GM19351 (cell line): ENCODE measurements at regions not wholly inside any gene's neighbourhood (a gene's known extent, or its start where the extent isn't known, plus 50 kb on each side); places are given as distances from the start of the nearest gene placed in this dataset.

Experiments
- ATAC-seq: cut with Tn5 transposase; IDR thresholded peaks from one replicate; pipeline ENCODE4 v1.9.1; 2021; ENCODE audit warnings: mild to moderate bottlenecking, moderate library complexity; ENCODE audit not compliant: unreplicated experiment

DNA sequence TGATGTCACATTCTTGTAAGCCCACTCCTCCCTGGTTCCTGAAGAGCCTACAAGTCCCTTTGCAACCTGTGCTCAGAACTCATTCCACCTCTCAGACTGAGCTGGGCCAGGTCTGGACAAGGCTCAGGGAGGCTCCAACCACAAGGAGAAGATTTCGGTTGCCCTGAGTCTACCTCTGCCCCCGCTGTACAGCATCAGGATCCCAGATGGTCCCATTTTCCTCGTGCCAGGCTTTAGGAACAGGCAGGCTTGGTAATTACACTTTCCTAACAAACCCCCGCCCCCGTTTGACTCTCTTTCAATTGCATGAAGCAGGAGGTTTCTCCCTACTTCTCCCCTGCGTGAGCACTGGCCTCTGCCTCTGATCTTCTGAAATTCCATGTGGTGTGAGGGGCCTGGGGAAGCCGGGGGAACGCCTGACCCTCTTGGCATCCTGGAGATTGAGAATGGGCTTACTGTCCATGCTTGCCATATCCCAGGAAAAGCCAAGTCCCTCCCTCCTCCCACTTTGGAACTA is 86.9 kb upstream of the CTNNA1 start:
- no peak for ATAC-seq

DNA sequence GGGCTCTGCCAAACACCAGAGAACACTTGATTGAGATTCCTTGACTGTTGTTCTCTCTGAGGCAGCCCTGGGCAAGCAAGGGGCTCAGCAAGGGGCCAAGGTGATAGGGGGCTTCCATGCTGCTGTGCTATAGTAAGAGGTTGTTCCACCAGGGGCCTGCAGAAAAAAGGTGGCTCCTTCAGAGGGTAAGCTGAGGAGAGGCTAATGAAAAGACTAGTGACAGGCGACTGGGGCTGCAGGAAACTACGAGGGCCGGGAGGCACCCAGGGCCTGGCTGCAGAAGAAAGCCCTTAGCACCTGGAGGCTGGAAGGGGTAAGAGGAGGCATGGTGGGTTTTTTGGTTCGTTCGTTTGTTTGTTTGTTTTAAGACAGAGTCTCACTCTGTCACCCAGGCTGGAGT is 88.0 kb upstream of the CTNNA1 start:
- no peak for ATAC-seq

DNA sequence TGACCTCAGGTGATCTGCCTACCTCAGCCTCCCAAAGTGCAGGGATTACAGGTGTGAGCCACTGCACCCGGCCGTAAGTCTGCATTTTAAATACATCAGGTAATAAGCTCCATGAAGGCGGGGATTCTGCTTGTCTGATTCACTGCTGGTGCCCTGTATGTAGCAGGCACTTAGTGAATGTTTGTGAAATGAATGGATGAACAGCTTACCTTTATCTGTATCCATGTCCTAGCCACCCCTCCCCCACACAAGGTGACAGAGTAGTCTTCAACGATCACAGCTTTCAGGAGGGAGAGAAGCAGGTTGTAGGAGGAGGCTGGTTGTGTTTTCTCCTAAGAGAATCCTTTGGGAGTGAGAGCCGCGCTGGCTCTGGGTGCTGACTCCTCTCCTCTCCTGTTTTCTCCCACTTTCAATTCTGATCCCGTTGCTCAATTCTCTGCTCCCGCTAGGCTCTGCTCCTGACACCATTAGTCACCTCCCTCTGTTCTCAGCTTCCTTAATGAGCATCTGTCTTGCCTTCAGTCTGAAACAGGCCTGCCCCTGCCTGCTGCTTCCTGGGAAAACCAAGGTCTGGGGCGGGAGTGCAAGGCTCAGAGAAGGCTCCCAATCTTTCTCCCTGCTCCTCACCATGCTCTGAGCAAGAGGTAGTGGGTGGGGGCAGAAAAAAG is 88.8 kb upstream of the CTNNA1 start:
- ATAC-seq, result no peak

- ATAC-seq, result no peak
These were observed 88.4 kb upstream of the HSPA9 start for GRCh38 chr5:138663561-138663960.

DNA sequence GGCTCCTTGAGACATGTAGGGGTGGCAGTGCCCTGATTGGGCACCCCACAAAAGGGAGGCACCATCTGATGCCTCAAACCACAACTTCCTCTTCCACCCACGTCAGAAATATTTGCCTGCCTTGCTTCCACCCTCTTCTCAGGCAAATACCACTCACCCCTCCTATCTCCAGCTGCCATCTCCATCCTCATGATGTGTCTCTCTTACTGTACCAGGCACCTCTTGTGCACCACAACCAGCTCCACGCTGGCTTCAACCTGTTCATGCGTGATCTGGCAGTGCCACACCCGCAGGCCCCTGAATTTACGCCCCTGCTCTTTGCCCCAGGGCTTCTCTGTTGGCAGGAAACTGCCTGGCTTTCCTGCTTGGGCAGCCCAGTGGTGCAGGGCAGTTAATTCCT is 87.8 kb upstream of the HSPA9 start:
- ATAC-seq, result no peak

- ATAC-seq, result no peak
These were observed 87.4 kb upstream of the HSPA9 start for GRCh38 chr5:138662599-138662998.

DNA sequence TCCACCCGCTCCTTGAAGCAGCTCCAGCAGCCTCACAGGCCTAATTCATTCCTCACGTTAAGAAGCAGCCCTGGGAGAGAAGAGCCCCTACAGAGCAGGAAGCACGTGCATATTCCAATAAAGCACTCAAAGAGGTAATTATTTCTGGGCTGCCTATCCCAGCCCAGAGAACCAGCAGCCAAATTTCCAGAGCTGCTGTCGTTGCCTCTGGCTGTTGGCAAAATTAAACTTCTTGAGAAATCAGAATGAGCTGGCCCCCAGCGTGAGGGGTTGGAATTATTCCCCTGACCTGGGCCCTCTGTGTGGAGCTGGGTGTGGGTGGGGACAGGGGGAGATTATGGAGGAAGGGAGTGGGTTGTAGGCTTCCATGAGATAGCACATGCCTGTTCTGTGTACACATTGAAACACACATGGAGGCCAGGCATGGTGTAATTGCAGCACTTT is 86.8 kb upstream of the HSPA9 start:
- no peak for ATAC-seq

DNA sequence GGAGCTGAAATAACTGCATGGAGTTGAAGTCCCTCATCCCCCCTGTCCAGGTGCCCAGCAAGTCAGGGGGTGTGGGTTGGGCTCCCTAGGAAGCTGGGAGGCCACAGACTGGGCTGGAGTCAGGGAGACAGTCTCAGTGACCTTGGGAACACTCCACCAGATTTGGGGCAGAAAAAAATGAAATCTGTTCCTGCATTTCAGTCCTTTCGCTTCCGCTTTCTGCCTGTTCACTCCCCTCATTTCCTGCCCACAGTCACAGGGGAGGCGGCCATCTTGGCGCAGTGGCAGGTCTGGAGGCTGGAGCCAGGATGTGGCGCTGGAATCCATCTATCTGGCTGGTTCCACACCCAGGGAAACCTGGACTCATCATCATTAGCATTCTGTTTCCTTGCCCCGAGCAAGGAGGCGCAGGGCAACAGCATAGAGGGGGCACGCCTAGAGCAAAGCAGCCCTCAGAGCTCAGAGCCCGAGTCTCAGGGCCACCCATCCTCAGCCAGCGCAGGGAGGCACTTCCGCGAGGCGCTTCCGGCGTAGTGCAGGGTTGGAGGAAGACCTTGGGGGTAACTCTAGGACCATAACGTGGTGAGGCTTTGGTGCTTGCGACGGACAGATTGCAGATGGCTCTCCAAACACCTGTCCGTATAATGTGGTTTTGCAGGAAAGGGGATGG is 86.2 kb upstream of the HSPA9 start:
- ATAC-seq, result no peak

DNA sequence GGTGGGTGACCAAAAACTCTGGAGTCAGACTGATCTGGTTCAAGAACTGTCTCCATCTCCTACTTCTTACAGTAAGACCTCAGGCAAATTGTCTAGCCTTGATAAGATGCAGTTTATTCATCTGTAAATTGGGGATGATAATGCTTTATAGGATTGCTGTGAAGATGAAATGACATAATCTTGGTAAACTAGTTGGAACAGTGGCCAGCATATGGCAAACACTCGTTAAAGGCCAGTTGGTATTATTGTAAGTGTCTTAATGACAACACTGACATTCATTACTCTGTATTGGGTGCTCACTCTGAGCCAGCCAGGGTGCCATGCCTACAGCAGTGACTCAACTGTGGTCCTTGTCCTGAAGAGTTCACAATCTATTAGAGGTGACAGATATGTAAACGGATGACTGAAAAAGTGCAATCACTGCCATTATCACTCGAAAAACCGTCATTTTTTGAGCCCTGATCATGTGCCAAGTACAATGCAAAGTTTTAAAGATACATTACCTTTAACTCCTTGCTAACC is 84.9 kb upstream of the HSPA9 start:
- no peak for ATAC-seq

GRCh38 chr5:138659561-138659960 is 84.4 kb upstream of the HSPA9 start:
- ATAC-seq, result no peak

- ATAC-seq, result no peak
These were observed 83.9 kb upstream of the HSPA9 start for GRCh38 chr5:138659121-138659520.

DNA sequence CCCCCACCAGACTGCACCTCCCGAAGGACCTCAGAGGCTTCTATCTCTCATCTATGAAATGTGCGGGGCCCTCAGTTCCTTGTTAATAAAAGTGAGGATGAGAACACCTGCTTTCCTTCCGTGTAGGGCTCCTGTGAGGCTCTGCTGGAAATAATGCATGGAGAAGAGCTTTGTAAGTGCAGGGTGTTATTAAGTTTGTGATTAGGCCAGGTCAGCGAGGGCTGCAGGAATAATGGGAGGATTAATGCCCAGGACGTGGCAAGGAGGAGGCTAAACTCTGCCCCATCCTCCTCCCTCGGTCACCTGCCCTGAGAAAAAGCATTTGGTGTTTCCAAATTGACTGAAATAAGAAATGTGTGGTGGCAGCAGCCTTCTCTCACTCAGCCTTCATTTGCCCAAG is 83.5 kb upstream of the HSPA9 start:
- ATAC-seq, result no peak

DNA sequence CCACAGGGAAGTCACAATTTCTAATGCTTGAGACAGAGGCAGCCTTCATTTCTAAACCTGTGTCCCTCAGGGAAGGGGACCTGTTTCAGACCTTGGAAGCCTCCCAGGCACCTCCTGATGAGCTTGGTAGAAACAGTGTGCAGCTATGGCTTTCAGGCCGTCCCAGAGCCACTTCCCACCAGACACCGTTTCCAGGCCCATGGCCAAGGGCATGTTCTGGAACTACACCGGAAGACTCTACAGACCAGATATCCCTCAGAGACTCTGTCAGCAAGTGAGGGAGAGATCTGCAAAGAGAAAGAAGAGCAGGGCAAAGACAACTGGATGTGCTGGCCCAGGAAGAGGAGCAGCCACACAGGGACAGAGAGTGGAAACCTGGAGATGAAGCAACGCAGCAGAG is 82.2 kb upstream of the HSPA9 start:
- ATAC-seq, result no peak

GRCh38 chr5:138656916-138657315 is 81.7 kb upstream of the HSPA9 start:
- ATAC-seq, result no peak

DNA sequence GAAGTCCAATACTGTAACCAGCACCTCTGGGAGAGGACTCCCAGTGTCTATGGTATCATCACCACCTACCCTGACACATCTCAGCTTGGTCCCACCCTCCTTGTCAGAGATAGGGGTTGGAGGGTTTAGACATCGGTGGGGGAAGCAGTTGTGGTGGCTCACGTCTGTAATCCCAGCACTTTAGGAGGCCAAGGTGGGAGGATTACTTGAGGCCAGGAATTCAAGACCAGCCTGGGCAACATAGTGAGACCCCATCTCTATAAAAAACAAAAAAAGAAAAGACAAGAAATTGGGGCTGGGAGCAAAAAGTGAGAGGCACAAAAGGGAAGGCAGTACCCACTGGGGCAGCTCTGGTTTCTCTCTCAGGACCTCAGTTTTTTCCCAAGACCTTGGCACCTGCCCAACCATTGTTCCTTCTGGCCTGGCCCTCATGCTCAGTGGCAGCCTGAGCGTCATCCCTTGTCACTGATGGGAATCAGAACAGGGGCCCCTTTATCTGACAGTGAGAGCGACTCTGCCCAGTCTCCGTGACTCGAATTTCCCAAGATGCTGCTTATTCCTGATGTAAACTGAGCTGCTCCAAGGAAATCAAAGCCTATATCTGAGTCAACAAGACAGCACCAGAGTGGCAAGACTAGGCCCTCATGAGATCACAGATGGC is 80.5 kb upstream of the HSPA9 start:
- ATAC-seq, result no peak

DNA sequence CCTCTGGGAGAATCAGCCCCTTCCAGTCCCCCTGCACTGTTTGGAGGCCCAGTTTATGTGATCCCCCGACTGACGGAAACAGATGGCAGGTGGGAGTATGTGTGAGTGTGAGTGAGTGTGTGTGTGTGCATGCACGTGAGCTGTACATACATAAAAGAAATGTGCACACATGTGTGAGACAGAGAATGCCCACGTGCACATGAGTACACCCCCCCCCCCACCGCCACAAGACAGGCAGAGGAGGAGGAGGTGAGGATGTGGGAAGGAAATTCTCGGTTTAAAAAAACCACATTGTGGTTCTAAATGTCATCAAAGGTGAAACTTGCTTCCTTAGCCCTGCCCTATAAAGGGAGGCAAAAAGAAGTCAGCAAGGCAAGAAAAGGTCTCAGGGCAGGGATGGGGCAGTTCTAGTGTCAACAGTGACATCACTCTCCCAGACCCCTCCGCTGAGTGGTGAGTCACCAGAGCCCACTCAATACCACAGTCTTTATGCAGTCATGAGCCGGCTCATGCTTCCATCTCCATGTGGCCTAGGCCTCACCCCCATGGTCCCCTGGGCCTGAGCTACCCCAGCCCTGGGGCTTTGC is 79.2 kb upstream of the HSPA9 start:
- ATAC-seq, result no peak

- ATAC-seq, result no peak
These were observed 78.3 kb upstream of the HSPA9 start for GRCh38 chr5:138653502-138653901.

DNA sequence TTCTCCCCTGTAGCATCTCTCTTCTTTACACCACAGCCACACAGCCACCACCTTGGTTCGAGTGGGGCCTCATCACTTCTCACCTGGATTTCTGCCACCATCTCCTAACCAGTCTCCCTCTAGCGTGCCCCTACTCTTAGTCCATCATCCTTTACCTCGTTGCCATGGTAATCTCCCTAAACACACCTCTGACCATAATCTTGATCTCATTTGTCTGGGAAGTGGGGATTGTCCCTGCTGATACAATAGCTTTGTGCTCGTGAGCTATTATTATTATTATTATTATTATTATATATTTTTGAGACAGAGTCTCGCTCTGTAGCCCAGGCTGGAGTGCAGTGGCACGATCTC is 76.5 kb upstream of the HSPA9 start:
- ATAC-seq, result no peak

- no peak for ATAC-seq
These were observed 76.0 kb upstream of the HSPA9 start for GRCh38 chr5:138651058-138651766.

- no peak for ATAC-seq
These were observed 75.0 kb upstream of the HSPA9 start for GRCh38 chr5:138650196-138650595.

- ATAC-seq, result no peak
These were observed 74.6 kb upstream of the HSPA9 start for GRCh38 chr5:138649775-138650174.
